Eye (tissue), 1 donor: ENCODE measurements at regions not wholly inside any gene's neighbourhood (a gene's known extent, or its start where the extent isn't known, plus 50 kb on each side); places are given as distances from the start of the nearest gene placed in this dataset.
"Not testable (repeated sequence)": the region's sequence is repeated elsewhere in the genome, so short reads cannot be mapped to it uniquely, and the experiment has no call there.

Source experiments
- DNase-seq: peaks from one replicate; pipeline ENCODE4 v3.0.0-alpha.2; 2015

DNA sequence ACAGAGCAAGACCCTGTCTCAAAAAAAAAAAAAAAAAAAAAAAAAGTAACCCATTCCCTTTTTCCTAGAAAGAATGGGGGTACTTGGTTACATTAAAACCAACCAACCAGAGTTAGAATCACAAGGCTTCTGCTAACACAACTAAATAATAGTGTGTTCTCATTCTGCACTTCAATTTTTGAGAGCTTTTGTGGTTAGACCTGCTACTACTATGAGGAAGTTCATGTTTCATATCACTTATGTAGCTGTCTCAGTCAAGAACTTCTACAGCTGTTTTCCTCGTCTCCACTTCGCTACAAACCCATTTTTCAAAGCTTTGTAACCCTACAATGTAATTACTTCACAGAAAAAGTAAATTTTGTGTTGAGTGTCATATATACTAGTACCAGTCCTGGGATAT is 58.3 kb downstream of the PDHA2 start:
- DNase-seq = no peak

DNA sequence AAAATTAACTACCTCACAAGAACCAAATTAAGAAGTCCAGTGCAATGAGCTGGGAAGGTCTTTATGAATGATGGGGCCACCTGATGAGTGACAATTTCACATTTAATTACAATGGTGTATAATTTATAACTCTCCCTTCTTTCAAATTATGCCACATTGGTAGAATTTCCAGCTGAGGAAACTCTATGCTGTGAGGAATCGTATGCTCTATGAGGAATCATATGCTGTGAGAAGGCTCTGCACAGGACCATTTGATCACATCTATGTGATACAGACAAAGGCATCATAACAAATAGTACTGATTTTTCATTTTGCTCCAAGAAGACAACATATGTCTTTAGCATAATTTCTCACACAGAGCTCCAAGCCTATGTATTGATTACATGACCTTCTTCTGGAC is 69.3 kb downstream of the PDHA2 start:
- DNase-seq = no peak

DNA sequence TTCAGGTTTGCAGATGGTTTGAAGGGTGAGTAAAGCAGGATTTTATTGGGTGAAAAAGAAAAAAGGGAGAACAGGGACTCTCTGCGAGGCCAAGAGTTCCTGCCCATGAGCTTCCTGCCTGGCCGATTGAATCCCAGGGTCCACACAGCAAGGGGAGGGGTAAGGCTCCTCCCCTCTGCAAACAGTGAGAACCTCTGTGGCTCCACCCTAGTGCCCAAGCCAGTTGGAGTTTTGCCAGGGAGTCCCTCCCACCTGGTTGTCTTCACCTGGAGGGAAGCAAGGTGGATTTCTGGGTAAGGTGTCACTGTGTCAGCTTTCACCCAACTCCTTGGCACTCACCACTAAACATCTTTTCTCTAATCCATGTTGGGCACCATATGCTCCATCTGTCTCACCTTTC is 70.9 kb downstream of the PDHA2 start:
- no peak for DNase-seq

DNA sequence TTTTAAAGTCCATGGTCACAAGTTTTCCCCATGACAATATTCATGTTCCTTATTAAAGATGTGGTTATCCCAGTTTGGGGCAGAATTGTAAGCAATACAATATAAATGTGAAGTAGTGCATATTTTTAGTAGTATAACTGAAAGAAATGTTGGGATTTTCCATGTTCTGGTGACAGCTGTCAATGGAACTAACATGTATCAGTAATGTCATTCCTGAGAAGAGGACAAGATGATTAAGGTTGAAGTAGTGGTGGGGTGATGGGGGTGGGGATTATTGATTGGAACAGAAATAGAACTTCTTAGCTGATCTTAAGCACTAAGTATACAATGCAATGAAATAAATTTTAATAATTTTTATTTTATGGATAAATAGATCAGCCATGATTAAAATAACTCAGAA is 81.6 kb downstream of the PDHA2 start:
- DNase-seq = no peak

DNA sequence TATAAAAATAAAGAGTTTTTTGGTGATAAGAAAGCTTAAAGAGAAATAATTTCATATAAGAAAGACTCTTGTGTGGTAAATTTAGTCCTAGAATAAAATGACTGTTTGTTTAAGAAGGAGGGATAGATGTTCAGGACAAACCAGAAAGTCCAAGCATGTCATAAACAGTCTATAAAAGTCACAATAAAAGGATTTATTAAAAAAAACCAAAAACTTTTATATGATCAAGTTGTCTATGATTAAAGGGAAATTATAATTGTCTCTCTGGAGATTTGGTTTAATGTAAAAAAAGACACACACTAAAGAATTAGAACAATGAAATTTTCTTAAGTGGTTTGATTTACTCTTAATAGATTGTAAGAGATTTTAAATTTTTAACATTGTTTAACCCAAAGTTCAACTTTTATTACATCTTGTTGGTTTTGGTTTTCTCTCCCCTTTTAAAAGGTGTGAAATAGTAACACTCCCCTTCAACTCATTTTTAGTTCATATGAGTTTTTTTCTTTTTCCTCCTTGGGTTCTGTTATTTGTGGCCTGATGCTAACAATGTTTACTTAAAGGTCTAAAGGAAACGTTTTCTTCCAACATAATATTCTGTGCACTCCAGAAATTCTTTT is 89.7 kb downstream of the PDHA2 start:
- peak; percentile 6 for DNase-seq

DNA sequence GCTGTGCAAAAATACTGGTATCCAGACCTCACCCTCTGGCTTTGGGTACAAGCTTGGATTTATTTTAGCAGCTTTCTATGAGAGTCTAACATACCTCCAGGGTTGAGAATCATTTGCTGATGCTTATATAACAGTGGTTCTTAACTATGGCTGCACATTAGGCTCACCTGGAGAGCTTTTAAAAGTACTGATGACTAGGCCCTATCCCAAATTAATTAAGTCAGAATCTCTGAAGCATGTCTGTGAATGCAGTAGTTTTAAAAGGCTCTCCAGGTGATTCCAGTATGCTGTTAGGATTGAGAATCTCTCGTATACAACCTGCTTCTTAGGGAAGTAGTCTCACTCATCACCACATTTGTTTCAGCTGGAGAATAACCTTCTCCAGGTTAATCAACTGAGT is 99.2 kb downstream of the PDHA2 start:
- no peak for DNase-seq

DNA sequence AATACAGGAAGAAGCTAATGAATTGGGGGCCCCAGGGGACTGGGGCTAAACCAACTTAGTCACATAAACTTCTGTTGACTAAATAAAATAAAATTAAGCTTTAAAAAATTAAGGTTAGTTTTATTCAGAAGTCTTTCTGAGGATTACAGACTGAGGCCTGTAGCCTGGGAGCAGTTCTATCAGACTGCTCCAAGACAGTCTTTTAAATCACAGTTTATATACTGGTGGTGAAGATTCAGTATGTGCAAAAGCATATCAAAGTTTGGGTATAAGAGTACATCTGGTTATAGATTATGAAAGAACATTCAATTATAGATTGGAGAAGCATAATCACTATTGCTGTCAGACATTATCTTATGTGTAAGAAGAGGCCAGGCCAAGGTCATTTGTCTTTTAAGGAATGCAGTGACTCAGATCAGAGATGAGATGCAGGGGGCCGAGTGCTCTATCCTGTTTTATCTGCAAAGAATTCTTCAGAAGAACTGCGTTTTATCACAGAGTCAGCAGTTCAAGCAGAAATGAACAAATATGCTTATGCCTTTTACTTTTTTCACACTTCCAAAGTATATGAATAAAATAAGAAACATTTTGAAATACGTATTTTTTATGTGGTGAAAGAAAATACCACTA is 109.4 kb downstream of the PDHA2 start:
- DNase-seq = no peak

DNA sequence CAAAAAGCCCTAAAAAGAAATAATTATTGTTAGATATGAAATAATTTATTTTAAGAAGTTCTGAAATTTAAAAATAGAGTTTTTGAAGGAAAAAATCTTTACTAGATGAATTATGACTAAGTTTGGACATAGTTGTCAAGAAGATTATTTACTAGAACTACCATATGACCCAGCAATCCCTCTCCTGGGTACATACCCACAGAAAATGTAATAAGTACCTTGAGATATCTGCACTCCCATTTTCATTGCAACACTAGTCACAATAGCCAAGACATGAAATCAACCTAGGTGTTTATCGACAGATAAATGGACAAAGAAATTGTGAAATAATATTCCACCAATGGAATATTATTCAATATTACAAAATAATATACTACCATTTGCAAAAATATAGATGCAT is 109.9 kb downstream of the PDHA2 start:
- DNase-seq = no peak

DNA sequence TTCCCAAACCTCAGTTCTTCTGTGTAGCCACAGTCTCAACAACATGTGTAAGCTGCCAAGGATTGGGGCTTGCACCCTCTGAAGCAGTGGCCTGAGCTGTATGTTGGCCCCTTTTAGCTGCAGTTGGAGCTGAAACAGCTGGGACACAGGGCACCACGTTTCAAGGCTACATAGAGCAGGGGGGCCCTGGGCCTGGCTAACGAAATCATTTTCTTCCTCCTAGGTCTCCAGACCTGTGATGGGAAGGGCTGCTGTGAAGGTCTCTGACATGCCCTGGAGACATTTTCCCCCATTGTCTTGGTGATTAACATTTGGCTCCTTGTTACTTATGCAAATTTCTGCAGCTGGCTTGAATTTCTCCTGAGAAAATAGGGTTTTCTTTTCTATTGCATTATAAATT is 112.6 kb downstream of the PDHA2 start:
- not testable (repeated sequence) for DNase-seq

DNA sequence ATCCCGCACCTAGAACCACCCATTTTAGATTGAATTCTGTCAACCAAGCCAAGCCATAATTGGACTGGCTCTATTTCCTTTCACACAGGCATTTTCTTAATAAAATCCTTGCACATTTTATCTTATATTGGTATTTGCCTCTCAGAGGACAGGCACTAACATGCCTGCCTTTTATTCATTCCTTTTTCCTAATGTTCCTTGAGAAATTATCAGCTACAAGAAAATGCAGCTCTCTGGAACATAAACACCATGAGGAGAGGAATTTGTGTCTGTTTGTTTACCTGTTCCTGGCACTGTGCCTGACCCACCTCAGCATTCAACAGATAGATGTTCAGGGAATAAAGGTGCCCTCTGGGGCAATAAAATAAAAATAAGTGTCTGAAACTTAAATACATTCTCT is 116.2 kb downstream of the PDHA2 start:
- DNase-seq = no peak

DNA sequence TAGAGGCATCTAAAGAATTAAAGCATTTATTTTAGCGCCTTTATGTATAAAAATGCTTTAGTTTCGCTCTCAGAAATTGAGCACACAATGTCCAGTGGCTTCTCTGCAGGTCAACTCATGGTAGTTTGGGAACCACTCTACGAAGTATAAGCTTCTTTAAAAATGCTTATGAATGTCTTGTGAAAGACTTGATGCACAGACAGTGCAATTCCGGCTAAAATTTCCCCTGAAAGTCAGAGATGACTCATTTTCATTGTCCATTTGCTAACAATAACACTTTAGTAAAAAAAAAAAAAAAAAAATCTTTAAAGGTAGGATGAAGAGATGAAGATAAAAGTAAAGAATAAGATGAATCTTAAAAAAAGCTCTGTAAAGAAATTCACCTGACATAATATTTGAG is 117.2 kb downstream of the PDHA2 start:
- no peak for DNase-seq

DNA sequence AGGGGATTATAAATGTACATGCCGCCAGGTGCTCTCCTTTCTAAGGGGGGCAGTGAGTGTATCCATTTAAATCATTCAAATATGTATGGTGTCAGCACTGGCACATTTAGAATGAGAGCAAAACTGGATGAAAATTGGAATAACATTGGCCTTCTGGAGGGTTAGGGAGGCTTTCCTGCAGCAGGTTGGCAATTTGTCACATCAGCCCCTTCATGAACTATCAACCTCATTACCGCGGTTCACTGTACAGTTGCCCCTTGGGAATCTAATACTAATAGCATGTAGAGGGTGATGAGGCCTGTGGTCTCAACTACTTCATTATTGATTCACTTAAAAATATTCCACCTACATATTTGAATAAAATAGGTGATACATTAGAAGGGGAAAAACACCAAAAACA is 117.9 kb downstream of the PDHA2 start:
- peak; percentile 41 for DNase-seq

DNA sequence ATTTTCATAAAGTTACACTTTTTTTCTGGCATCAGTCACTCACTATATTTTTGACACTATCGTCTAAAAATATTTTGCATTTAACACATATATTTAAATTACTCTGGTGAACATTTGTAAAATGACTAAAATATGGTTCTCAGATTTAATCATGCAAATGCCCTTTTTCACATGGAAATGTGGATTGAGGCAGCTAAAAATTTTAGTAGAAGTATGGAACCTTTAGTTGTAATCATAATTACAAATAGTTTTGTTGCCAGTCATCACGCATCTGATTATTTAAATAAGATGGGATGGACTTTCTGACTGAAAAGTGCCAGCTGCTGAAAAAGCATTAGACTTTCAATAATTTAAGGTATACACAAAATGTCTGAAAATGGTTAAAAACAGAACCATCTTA is 119.3 kb downstream of the PDHA2 start:
- DNase-seq = no peak

DNA sequence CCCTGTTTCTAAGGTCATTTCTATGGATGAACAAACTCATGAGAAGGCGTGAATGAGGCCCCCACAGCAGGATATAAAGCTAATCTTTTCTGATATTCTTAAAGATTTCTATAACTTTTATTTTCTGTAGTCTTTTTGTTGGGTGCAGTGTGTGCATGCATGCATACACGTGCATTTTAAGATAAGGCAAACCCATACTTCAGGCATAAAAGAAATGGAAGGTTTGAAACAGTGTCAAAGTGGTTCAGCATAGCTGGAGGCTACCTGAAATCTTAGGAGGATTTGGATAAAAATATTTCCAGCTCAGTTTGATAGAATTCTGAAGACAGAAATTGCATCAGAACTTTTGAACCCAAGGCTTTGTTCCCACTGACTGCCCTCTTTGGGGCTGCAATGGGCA is 119.7 kb downstream of the PDHA2 start:
- no peak for DNase-seq

DNA sequence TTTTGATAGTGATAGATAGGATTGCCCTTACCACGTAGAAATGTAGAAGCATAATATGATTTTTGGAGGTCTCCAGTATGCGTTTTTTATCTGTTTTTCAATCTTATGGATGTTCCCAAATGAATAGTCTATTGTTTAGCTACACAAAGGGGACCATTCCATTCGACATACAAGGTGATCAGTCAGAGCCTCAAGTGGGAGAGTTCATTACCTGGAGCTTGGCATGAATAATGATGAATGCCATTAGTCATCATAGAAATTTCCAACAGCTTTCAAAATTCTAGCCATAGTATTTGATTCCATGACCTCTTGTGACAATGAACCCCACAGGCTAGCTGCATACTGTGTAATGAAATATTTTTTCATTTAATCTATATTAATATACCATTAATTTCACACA is 123.6 kb downstream of the PDHA2 start:
- DNase-seq = no peak

DNA sequence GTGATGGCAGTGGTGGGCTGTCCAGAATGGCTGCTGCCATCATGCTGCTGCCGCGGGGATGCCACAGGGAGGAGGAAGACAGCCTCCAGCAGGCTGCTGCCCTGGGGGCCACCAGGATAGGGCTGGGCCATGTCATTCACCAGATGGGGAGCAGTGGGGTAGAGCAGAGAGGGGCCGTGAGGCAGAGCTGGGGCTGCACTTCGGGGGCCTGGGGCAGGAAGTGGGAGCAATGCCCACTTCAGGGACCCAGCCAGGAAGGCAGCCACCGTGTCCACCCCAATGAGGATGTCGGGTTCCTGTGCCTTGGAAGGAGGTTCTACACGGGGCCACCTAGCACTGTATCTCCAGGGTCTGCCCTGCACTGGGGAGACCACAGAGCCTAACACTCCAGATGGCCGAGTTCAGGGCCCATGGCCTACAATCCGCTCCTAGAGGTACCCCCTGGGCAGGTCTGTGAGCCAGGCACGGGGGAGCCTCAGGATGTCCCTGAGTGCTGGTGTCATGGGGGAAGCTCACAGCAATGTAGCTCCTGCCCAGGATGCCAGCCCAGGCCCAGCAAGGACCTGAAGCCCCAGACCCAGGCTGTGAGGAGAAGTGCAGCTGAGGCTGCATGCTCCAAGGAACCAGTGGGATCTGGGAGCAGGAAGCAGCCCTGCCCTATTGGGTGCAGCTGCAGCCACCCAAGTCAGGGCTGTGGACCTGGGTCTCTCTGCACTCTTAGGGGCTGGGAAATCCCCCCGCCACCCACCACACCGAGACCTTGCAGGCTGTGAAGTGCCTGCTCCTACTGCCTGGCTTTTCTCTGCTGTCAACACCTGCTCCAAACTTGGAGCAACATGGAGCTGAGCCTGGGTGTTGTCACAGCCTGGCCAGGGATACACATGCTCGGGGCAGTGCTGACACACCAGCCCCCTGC is 140.3 kb downstream of the PDHA2 start:
- no peak for DNase-seq

DNA sequence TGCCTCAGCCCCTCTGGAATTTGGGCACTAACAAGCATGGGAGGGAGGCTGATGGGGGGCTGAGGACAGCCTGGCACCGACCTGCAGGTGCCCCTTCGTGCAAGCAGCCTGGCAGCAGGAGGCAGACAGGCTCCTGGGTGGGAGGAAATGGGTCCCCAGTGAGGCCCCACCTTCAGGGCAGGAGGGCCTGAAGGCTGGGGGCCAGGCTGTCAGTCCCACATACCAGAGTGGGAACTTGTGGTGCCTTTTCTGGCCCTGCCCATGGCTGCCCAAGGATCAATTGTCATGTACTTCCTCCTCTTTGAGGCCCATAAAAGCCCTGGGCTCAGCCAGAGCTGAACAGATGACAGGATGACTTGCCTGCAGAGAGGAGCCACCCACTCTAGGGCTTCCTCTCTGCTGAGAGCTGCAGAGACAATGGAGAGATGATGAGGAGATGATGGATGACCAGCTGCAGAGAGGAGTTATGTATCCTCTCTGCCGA is 141.0 kb downstream of the PDHA2 start:
- no peak for DNase-seq

DNA sequence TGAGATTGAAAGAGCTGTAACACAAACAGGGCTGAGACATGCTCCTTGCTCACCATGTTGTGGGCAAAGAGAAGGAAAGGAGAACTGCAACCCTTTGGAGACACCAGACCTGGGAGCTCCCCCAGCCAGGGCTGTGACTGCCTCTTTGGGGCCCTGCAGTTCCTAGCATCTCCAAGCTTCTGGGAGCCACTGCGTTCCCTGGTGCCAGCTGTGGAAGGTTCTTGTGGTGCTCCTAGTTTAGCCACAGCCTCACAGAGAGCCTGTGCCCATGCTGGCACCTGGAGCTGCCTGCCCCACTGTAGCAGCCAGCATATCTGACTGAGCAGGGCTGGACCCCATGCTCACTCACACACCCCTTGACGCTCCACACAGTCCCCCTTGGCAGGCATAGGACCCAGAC is 141.7 kb downstream of the PDHA2 start:
- DNase-seq = no peak

DNA sequence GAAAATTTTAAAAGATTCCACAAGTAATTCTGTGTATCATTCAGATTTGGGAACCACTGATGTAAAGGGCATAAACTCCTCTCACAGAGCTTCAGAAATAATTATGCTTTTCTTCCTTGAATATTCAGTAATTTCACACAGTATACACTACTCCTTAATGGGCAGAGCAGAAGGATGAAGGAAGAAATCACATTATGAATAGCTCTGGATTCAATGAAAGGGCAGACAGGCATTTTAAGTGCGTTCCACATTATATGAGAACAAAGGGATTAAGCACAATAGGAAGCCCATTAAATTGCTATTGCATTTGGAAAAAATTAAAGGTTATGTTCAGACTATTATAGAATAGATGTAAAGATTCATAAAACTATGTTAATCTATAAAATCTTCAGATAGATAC is 142.6 kb downstream of the PDHA2 start:
- no peak for DNase-seq

DNA sequence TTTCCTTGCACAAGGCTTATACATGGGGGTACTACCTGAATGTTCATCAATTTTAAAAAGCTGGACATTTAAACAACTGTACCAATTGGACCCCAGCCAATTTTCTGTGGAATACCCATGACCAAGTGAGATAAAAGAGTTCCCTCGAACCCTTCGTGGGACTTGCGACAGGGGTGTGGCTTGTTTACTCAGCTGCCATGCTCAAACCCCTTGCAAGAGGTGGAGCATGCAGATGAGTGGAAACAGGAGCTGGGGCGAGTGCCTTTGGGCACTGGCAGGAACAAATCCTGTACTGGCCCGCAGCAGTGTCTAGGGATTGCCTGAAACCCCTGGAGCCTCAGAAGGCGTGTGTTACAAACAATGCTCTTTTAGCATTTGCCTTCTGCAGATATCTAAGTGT is 144.2 kb downstream of the PDHA2 start:
- no peak for DNase-seq

DNA sequence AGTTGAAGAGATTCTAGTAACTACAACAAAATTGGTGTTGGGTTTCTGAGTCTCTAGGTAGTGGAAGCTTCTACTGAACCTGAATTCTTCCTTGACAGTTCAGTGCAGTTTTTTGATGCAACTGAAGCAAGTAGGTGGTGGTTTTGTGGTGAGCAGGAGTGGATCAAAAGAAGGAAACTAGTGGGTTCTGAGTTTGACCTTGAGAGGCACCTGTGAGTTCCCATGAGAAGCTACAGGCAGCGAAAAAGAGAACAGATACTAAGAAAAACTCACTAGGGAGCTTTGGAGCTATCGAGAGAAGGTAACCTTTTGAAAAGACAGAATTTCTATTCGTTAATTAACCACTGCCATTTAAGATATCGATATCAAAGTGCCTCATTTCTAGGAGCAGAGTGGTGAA is 145.2 kb downstream of the PDHA2 start:
- no peak for DNase-seq

DNA sequence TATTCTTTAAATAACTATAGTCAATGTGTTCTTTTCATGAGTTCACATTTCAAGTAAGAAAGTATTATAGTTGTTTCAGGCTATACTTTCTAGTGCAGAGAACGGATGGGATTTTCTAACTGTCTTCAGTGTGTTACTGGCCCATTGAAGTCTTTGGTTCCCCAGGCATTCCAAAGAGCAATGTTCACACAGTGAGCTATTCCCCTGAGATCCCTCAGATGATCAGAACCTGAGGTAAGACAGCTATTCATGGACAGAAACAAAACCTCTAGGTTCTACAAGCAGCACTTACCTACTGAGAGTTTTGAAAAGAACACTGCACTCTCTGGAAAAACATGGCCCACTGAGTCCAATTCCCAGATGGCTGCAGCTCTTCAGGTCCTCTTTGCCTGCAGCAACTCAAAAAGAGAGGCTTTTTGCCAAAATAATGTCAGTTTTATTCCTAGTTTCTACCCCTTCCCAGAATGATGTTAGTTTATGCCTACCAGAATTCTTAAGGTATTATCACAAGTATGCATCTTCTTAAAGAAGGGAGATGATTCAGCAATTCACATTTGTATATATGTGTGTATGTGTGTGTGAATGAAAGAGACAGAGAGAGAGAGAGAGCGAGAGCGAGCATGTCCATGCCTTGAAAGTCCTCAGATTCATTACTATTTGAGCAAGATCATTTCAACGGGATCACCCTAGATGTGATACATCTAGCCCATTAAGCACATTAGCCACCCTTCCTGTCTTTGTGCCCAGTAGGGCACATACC is 146.1 kb downstream of the PDHA2 start:
- DNase-seq = no peak

DNA sequence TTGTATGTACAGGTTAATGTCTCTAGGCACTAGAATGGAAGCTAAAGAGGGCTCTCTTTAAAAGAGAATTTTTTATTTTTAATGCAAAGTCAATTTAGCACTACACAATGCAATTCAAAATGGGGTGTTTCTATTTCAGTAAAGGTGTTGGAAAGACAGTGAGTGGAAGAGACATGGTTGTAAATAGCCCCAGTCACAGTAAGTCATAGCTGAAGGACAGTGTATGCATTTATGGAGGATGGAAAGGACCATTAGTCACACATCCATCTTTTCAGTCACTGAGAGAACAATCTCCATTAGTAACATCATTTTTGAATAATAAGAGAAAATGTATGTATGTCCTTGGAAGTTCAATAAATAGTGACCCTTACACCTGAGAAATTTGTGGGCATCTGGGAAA is 148.0 kb downstream of the PDHA2 start:
- DNase-seq = no peak
